ENCODE measurements at regions not wholly inside any gene's neighbourhood (a gene's known extent, or its start where the extent isn't known, plus 50 kb on each side); places are given as distances from the start of the nearest gene placed in this dataset.
A peak's percentile ranks its signal among the peaks of the same experiment; 100 is the strongest.

DNA sequence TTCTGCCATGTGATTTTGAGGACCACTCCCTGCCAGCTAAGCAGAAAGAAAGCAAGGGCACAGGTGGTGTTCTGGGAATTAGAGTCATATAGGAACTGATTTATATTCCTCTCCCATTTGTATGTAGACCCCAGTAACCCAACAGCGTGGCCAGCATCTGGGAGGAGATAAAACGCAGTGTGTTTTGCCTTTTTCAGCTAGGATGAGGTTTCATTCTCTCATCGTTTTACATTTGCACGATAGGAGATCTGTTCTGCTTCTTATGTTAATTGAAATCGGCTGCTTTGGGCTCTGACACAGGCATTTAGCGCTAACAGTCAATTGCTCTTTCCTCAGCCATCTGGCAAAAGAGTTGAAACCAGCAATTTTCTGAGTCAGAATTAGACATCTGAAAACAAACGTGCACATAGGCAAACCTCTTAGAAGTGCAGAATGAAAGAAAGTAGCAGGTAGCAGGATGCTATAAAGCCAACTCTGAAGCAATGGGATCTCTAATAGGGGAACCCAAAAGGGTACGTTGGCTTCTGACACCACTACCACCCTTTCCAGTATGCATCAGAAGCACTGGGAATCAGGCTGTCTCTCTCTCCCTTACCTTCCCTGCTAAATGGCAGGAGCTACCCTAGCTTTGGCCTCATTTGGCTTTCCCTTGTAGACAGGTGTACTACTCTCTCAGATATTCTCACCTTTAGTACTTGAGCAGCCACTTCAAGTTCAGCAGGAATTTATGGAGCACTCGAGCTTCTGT is 219.1 kb downstream of the PHLDA1 start:
- TF ChIP-seq CREB5 (CRISPR knock-in tag; IDR thresholded peaks at IDR 0.05; ENCODE audit: low read depth) (no peak), ZNF70 (CRISPR knock-in tag; IDR thresholded peaks at IDR 0.05) (no peak), ZFP30 (CRISPR knock-in tag; IDR thresholded peaks at IDR 0.05) (no peak), TCF4 (CRISPR knock-in tag; IDR thresholded peaks at IDR 0.05; ENCODE audit: borderline replicate concordance) (peak; percentile 83; the same call in 1 of the 2 replicates), PATZ1 (CRISPR knock-in tag; IDR thresholded peaks at IDR 0.05; ENCODE audit: borderline replicate concordance) (no peak), POU6F1 (CRISPR knock-in tag; IDR thresholded peaks at IDR 0.05; ENCODE audit: borderline replicate concordance, low read depth) (no peak), TOX (CRISPR knock-in tag; IDR thresholded peaks at IDR 0.05; ENCODE audit: borderline replicate concordance) (no peak), PPARA (CRISPR knock-in tag; IDR thresholded peaks at IDR 0.05; ENCODE audit: borderline replicate concordance) (no peak), ZNF8 (CRISPR knock-in tag; IDR thresholded peaks at IDR 0.05) (no peak)

All from SK-N-SH treated with all-trans-retinoic acid at 6 μM for 48 hours (cell line).